D721Med (cell line): ENCODE measurements at regions not wholly inside any gene's neighbourhood (a gene's known extent, or its start where the extent isn't known, plus 50 kb on each side); places are given as distances from the start of the nearest gene placed in this dataset.
"Not testable (repeated sequence)": the region's sequence is repeated elsewhere in the genome, so short reads cannot be mapped to it uniquely, and the experiment has no call there.

Source experiments
- DNase-seq: peaks from one replicate; pipeline ENCODE4 v3.0.0; 2011; ENCODE audit warnings: low spot score; ENCODE audit not compliant: insufficient read length
- FAIRE-seq: peaks from 2 replicates; lab custom pipeline; 2011; peaks lifted over from hg19 to GRCh38; lab: Jason Lieb, UNC
- CTCF ChIP-seq: IDR thresholded peaks from 2 replicates; pipeline ENCODE4 v1.5.1; 2012; ENCODE audit warnings: mild to moderate bottlenecking, control low read depth; ENCODE audit not compliant: insufficient read depth; ENCODE audit errors: missing control alignments

GRCh38 chr19:29044037-29044436 lies 168.9 kb downstream of the UQCRFS1 start:
- DNase-seq: no peak
- no peak for FAIRE-seq
- no peak for TF ChIP-seq CTCF

- no peak for DNase-seq
- FAIRE-seq: no peak
- TF ChIP-seq CTCF: no peak
These were observed 170.5 kb downstream of the UQCRFS1 start for GRCh38 chr19:29042450-29042849.

GRCh38 chr19:29040951-29041350 lies 172.0 kb downstream of the UQCRFS1 start:
- no peak for TF ChIP-seq CTCF
- DNase-seq (no peak), FAIRE-seq (no peak)

- no peak for TF ChIP-seq CTCF
- FAIRE-seq: no peak
- DNase-seq: no peak
These were observed 172.7 kb downstream of the UQCRFS1 start for GRCh38 chr19:29040292-29040691.

GRCh38 chr19:29039036-29039435 lies 173.9 kb downstream of the UQCRFS1 start:
- not testable (repeated sequence) for FAIRE-seq, DNase-seq

- DNase-seq (no peak), FAIRE-seq (no peak)
- TF ChIP-seq CTCF: no peak
These were observed 181.7 kb downstream of the UQCRFS1 start for GRCh38 chr19:29031216-29031615.

- FAIRE-seq (no peak), DNase-seq (no peak)
- TF ChIP-seq CTCF: no peak
These were observed 183.5 kb downstream of the UQCRFS1 start for GRCh38 chr19:29029268-29029958.
